ENCODE measurements at regions not wholly inside any gene's neighbourhood (a gene's known extent, or its start where the extent isn't known, plus 50 kb on each side); places are given as distances from the start of the nearest gene placed in this dataset.
"Not testable (repeated sequence)": the region's sequence is repeated elsewhere in the genome, so short reads cannot be mapped to it uniquely, and the experiment has no call there.

- Histone ChIP-seq H3K4me1 (peaks cover 0 to 38% (median 7%) of the 10 kb centered on the region in 12 donors), H3K4me3 (no peak overlapping the region), H3K27ac (no peak overlapping the region), H3K9me3 (no peaks in the 10 kb centered on the region), H3K36me3 (no peaks in the 10 kb centered on the region), H3K27me3 (no peaks in the 10 kb centered on the region)
- ATAC-seq (no peak), DNase-seq (no peak)
- intact Hi-C loops (cut with DNase I): loop anchor here in 1 of 10 donors (5.0 kb wide), 1 partner anchor 45 kb away; no protein-coding TSS in a partner anchor
- TF ChIP-seq CTCF (IDR thresholded peaks at IDR 0.05) (no peak), POLR2A (IDR thresholded peaks at IDR 0.05) (no peak)
- WGBS, 4 donors: 89 to 95% (median 90%) methylated on average over 5 to 6 of the region's 6 CpGs
These were observed 144.5 kb upstream of the SLC38A2 start for GRCh38 chr12:46516933-46517578.

- DNase-seq: no peak
- Histone ChIP-seq H3K9me3 (peaks cover 0 to 4% (median 0%) of the 10 kb centered on the region in 12 donors), H3K36me3 (no peaks in the 10 kb centered on the region), H3K4me1 (peaks cover 0 to 31% (median 2%) of the 10 kb centered on the region in 12 donors), H3K4me3 (no peak overlapping the region), H3K27me3 (no peaks in the 10 kb centered on the region), H3K27ac (peak overlapping the region in 2 of 12 donors; percentile 1 to 23)
- WGBS, 4 donors: 80 to 100% (median 81%) methylated on average over 3 to 5 of the region's 5 CpGs
- peak in 1 of 4 donors; percentile 18 for ATAC-seq
- intact Hi-C loops (cut with DNase I): loop anchor here in 1 of 10 donors (5.0 kb wide), 1 partner anchor 44 kb away; no protein-coding TSS in a partner anchor
- TF ChIP-seq CTCF (IDR thresholded peaks at IDR 0.05): no peak
- TF ChIP-seq POLR2A (IDR thresholded peaks at IDR 0.05): no peak
These were observed 143.8 kb upstream of the SLC38A2 start for GRCh38 chr12:46516238-46516932.

- Histone ChIP-seq H3K27ac (peak overlapping the region in 2 of 12 donors; percentile 1 to 23), H3K9me3 (peaks cover 0 to 10% (median 0%) of the 10 kb centered on the region in 12 donors), H3K27me3 (no peaks in the 10 kb centered on the region), H3K4me1 (peaks cover 0 to 26% (median 0%) of the 10 kb centered on the region in 12 donors), H3K36me3 (no peaks in the 10 kb centered on the region), H3K4me3 (no peak overlapping the region)
- ATAC-seq (peak in 3 of 4 donors; percentile 65 to 79 (median 69)), DNase-seq (peak in 2 of 5 donors; percentile 32 to 61)
- intact Hi-C loops (cut with DNase I): loop anchor here in 1 of 10 donors (5.0 kb wide), 1 partner anchor 44 kb away; no protein-coding TSS in a partner anchor
- WGBS, 4 donors: 76 to 93% (median 89%) methylated on average over 1 of the region's 1 CpG
- TF ChIP-seq POLR2A (IDR thresholded peaks at IDR 0.05) (no peak), CTCF (IDR thresholded peaks at IDR 0.05) (no peak)
These were observed 143.3 kb upstream of the SLC38A2 start for GRCh38 chr12:46515829-46516228.

- Histone ChIP-seq H3K27ac (no peak overlapping the region), H3K36me3 (no peaks in the 10 kb centered on the region), H3K4me3 (no peak overlapping the region), H3K27me3 (no peaks in the 10 kb centered on the region), H3K9me3 (peaks cover 0 to 18% (median 2%) of the 10 kb centered on the region in 12 donors), H3K4me1 (peaks cover 0 to 21% (median 0%) of the 10 kb centered on the region in 12 donors)
- ATAC-seq (no peak), DNase-seq (no peak)
- TF ChIP-seq POLR2A (IDR thresholded peaks at IDR 0.05): no peak
- TF ChIP-seq CTCF (IDR thresholded peaks at IDR 0.05): no peak
- WGBS, 4 donors: 86 to 95% (median 90%) methylated on average over 2 of the region's 2 CpGs
- intact Hi-C loops (cut with DNase I): loop anchor here in 1 of 10 donors (5.0 kb wide), 1 partner anchor 43 kb away; no protein-coding TSS in a partner anchor
These were observed 142.3 kb upstream of the SLC38A2 start for GRCh38 chr12:46514886-46515285.

- H3K36me3 ChIP-seq; H3K4me1 ChIP-seq; H3K27ac ChIP-seq; H3K4me3 ChIP-seq; intact Hi-C loops (cut with DNase I); H3K27me3 ChIP-seq; DNase-seq; ATAC-seq: not testable (repeated sequence)
- peaks cover 0 to 36% (median 15%) of the 10 kb centered on the region in 12 donors for H3K9me3 ChIP-seq
These were observed 137.7 kb upstream of the SLC38A2 start for GRCh38 chr12:46510257-46510656.

Measured in heart left ventricle (tissue), 16 donors.